IMR-90 (cell line): ENCODE measurements at regions not wholly inside any gene's neighbourhood (a gene's known extent, or its start where the extent isn't known, plus 50 kb on each side); places are given as distances from the start of the nearest gene placed in this dataset.

Source experiments
- ATAC-seq: fragments of 200-7000 bp; cut with Tn5 transposase; 2 replicates; pipeline ENCODE4 v1.9.1; 2020; ENCODE audit warnings: low read depth, mild to moderate bottlenecking, moderate library complexity
- BruUV-seq: library from RNA; stranded (reverse); fragments of 400-500 nt; replicated peaks from 2 replicates; lab custom pipeline; 2021; lab: Mats Ljungman, UMichigan
- CTCF ChIA-PET: fragments of 300-600 bp; formaldehyde crosslinking; extraction: SDS; loops from one replicate; lab custom pipeline; 2021; ENCODE audit warnings: antibody characterized with exemption; lab: Yijun Ruan, JAX
- POLR2A ChIA-PET: fragments of 300-600 bp; sonication (Branson Sonifier 250); formaldehyde crosslinking; loops from one replicate; lab custom pipeline; 2022; ENCODE audit warnings: antibody characterized with exemption; ENCODE audit not compliant: unreplicated experiment; lab: Charles Lee
- DNase-seq: peaks from one replicate; pipeline ENCODE4 v3.0.0; 2013
- H2AFZ ChIP-seq: replicated peaks from 2 replicates; pipeline ENCODE3; 2013; ENCODE audit warnings: low read length, mild to moderate bottlenecking; ENCODE audit not compliant: poor library complexity
- H2AK5ac ChIP-seq: 2 replicates; pipeline ENCODE4 v1.6.1; 2013; ENCODE audit warnings: low read depth, low read length, inconsistent platforms
- H2AK9ac ChIP-seq: replicated peaks from 2 replicates; pipeline ENCODE3; 2013; ENCODE audit warnings: mild to moderate bottlenecking, low read depth, low read length, moderate library complexity; ENCODE audit not compliant: poor library complexity
- H2BK120ac ChIP-seq: 2 replicates; pipeline ENCODE4 v1.6.1; 2013; ENCODE audit warnings: low read depth, low read length, inconsistent platforms
- H2BK15ac ChIP-seq: 3 replicates; pipeline ENCODE4 v1.6.1; 2013; ENCODE audit warnings: low read depth, low read length, inconsistent platforms
- H2BK20ac ChIP-seq: 2 replicates; pipeline ENCODE4 v1.6.1; 2013; ENCODE audit warnings: low read depth, mild to moderate bottlenecking, inconsistent platforms, low read length, moderate library complexity
- H2BK5ac ChIP-seq: 2 replicates; pipeline ENCODE4 v1.6.1; 2013; ENCODE audit warnings: mild to moderate bottlenecking, low read depth, low read length, inconsistent platforms; ENCODE audit not compliant: poor library complexity, severe bottlenecking
- H3K14ac ChIP-seq: replicated peaks from 2 replicates; pipeline ENCODE4 v1.6.1; 2013; ENCODE audit warnings: low read depth, low read length, inconsistent platforms
- H3K18ac ChIP-seq: 2 replicates; pipeline ENCODE4 v1.6.1; 2013; ENCODE audit warnings: low read depth, low read length, control low read depth
- H3K23ac ChIP-seq: 2 replicates; pipeline ENCODE4 v1.6.1; 2013; ENCODE audit warnings: low read depth, low read length, inconsistent platforms
- H3K27ac ChIP-seq: 2 replicates; pipeline ENCODE4 v1.5.1; 2013; ENCODE audit warnings: mild to moderate bottlenecking, control low read depth, low read length; ENCODE audit not compliant: insufficient read depth
- H3K27me3 ChIP-seq: 2 replicates; pipeline ENCODE4 v1.6.1; 2013; ENCODE audit warnings: low read length; ENCODE audit not compliant: control insufficient read depth, insufficient read depth
- H3K36me3 ChIP-seq: 2 replicates; pipeline ENCODE4 v1.6.1; 2013; ENCODE audit warnings: low read length, mixed read lengths; ENCODE audit not compliant: control insufficient read depth, insufficient read depth
- H3K4ac ChIP-seq: 2 replicates; pipeline ENCODE4 v1.6.1; 2013; ENCODE audit warnings: low read depth, low read length, inconsistent platforms
- H3K4me1 ChIP-seq: 2 replicates; pipeline ENCODE4 v1.6.1; 2013; ENCODE audit warnings: low read length, mixed read lengths; ENCODE audit not compliant: control insufficient read depth, insufficient read depth
- H3K4me2 ChIP-seq: 2 replicates; pipeline ENCODE4 v1.6.1; 2013; ENCODE audit warnings: low read depth, mild to moderate bottlenecking, control low read depth, low read length, moderate library complexity
- H3K4me3 ChIP-seq: 2 replicates; pipeline ENCODE4 v1.5.1; 2013; ENCODE audit warnings: low read depth, mild to moderate bottlenecking, control low read depth, low read length, moderate library complexity; ENCODE audit not compliant: insufficient read depth
- H3K56ac ChIP-seq: 2 replicates; pipeline ENCODE4 v1.6.1; 2013; ENCODE audit warnings: low read length, inconsistent platforms; ENCODE audit not compliant: insufficient read depth; ENCODE audit errors: extremely low read depth
- H3K79me1 ChIP-seq, 2 experiments: 2 replicates each; pipeline ENCODE4 v1.6.1; 2013; ENCODE audit warnings: low read length in 2 of 2, inconsistent platforms in 1 of 2, low read depth in 1 of 2
- H3K9ac ChIP-seq: 2 replicates; pipeline ENCODE4 v1.6.1; 2013; ENCODE audit warnings: low read depth, low read length, control low read depth
- H3K9me1 ChIP-seq: 2 replicates; pipeline ENCODE4 v1.6.1; 2013; ENCODE audit warnings: low read length, inconsistent platforms; ENCODE audit not compliant: insufficient read depth
- H3K9me3 ChIP-seq: 2 replicates; pipeline ENCODE4 v1.6.1; 2013; ENCODE audit warnings: low read length; ENCODE audit not compliant: control insufficient read depth, insufficient read depth
- H4K20me1 ChIP-seq: 2 replicates; pipeline ENCODE4 v1.6.1; 2013; ENCODE audit warnings: low read length, inconsistent platforms; ENCODE audit not compliant: insufficient read depth
- H4K5ac ChIP-seq: 2 replicates; pipeline ENCODE4 v1.6.1; 2013; ENCODE audit warnings: mild to moderate bottlenecking, low read depth, low read length, control low read depth
- H4K8ac ChIP-seq, 2 experiments: 2 replicates each; pipeline ENCODE4 v1.6.1; 2013; ENCODE audit warnings: low read depth in 2 of 2, low read length in 2 of 2, control low read depth in 1 of 2, inconsistent platforms in 1 of 2
- H4K91ac ChIP-seq: 2 replicates; pipeline ENCODE4 v1.6.1; 2013; ENCODE audit warnings: low read depth, low read length, inconsistent platforms; ENCODE audit not compliant: insufficient read depth
- BHLHE40 ChIP-seq: fragments of 150-350 bp; IDR thresholded peaks from 2 replicates; pipeline ENCODE4 v1.6.1; 2016; ENCODE audit warnings: mild to moderate bottlenecking, low read depth, low read length
- CEBPB ChIP-seq: IDR thresholded peaks from 2 replicates; pipeline ENCODE4 v1.6.1; 2012; ENCODE audit warnings: low read depth, low read length, improper control_type of control experiment
- CHD1 ChIP-seq: IDR thresholded peaks from 2 replicates; pipeline ENCODE4 v1.6.1; 2012; ENCODE audit warnings: low read depth, low read length, improper control_type of control experiment
- CTCF ChIP-seq: conservative IDR thresholded peaks from 2 replicates; pipeline ENCODE4 v1.5.1; 2012; ENCODE audit warnings: mild to moderate bottlenecking, low read depth, low read length, improper control_type of control experiment
- ELK1 ChIP-seq: fragments of 150-350 bp; IDR thresholded peaks from 2 replicates; pipeline ENCODE4 v1.6.1; 2016; ENCODE audit warnings: low read depth, mild to moderate bottlenecking, low read length, moderate library complexity, borderline replicate concordance
- FOS ChIP-seq: fragments of 150-350 bp; IDR thresholded peaks from 2 replicates; pipeline ENCODE4 v1.6.1; 2016; ENCODE audit warnings: low read depth, low read length
- MAFK ChIP-seq: IDR thresholded peaks from 2 replicates; pipeline ENCODE4 v1.6.1; 2012; ENCODE audit warnings: low read depth, low read length, improper control_type of control experiment
- MAZ ChIP-seq: IDR thresholded peaks from 2 replicates; pipeline ENCODE4 v1.6.1; 2012; ENCODE audit warnings: low read depth, mild to moderate bottlenecking, low read length, improper control_type of control experiment, moderate library complexity, borderline replicate concordance
- MXI1 ChIP-seq: IDR thresholded peaks from 2 replicates; pipeline ENCODE4 v1.6.1; 2012; ENCODE audit warnings: low read depth, mild to moderate bottlenecking, low read length, moderate library complexity, borderline replicate concordance
- NFE2L2 ChIP-seq: fragments of 150-350 bp; IDR thresholded peaks from 2 replicates; pipeline ENCODE4 v1.6.1; 2016; ENCODE audit warnings: low read depth, mild to moderate bottlenecking, low read length
- POLR2A ChIP-seq: IDR thresholded peaks from 2 replicates; pipeline ENCODE4 v1.6.1; 2012; ENCODE audit warnings: mild to moderate bottlenecking, low read depth, low read length
- RAD21 ChIP-seq: IDR thresholded peaks from 2 replicates; pipeline ENCODE4 v1.6.1; 2012; ENCODE audit warnings: low read length, improper control_type of control experiment
- RCOR1 ChIP-seq: IDR thresholded peaks from 2 replicates; pipeline ENCODE4 v1.6.1; 2012; ENCODE audit warnings: mild to moderate bottlenecking, low read length, improper control_type of control experiment; ENCODE audit not compliant: insufficient replicate concordance
- RFX5 ChIP-seq: IDR thresholded peaks from 2 replicates; pipeline ENCODE4 v1.8.0; 2012; ENCODE audit warnings: low read depth, mild to moderate bottlenecking, low read length, moderate library complexity
- SMC3 ChIP-seq: fragments of 150-350 bp; IDR thresholded peaks from 2 replicates; pipeline ENCODE4 v1.6.1; 2016; ENCODE audit warnings: low read depth, mild to moderate bottlenecking, antibody characterized with exemption, low read length, moderate library complexity
- USF2 ChIP-seq: fragments of 150-350 bp; IDR thresholded peaks from 2 replicates; pipeline ENCODE4 v1.6.1; 2017; ENCODE audit warnings: mild to moderate bottlenecking, antibody characterized with exemption, low read length, low read depth
- WGBS, 2 experiments: methylation state at CpG; one replicate each; pipeline versions ENCODE4 v1.1.5 to v1.1.7; 2013; ENCODE audit warnings: missing lambda C conversion rate in 2 of 2; ENCODE audit not compliant: insufficient read length in 1 of 2; ENCODE audit errors: extremely low coverage in 2 of 2; 5-methylcytosine and 5-hydroxymethylcytosine counted together
- dilution Hi-C: fragments of 300-500 bp; cut with HindIII; formaldehyde crosslinking; loops from one replicate; pipeline ENCODE4 v1.14.3; 2018; ENCODE audit warnings: low sequenced_read_pairs; ENCODE audit not compliant: unreplicated experiment
- in situ Hi-C: fragments of 300-500 bp; cut with MboI; formaldehyde crosslinking; loops from 3 replicates; pipeline ENCODE4 v1.14.3; 2019; ENCODE audit warnings: low sequenced_read_pairs, inconsistent platforms, mixed read lengths
- intact Hi-C: fragments of 100-400 bp; cut with micrococcal nuclease; formaldehyde crosslinking; loops from 2 replicates; pipeline ENCODE4 v1.10.0; 2022

- H4K20me1 ChIP-seq = no peaks in the 10 kb centered on the region
- H3K4me3 ChIP-seq = no peak overlapping the region
- ChIA-PET POLR2A (no interaction called here), CTCF (no interaction called here)
- no peak overlapping the region for H4K8ac ChIP-seq
- ATAC-seq = no peak
- no peaks in the 10 kb centered on the region for H3K36me3 ChIP-seq
- no peak overlapping the region for H3K14ac ChIP-seq
- no peak overlapping the region for H2BK20ac ChIP-seq
- intact Hi-C loops (no loop called here), in situ Hi-C loops (no loop called here), dilution Hi-C loops (no loop called here)
- no peak for TF ChIP-seq FOS
- no peak for TF ChIP-seq ELK1
- TF ChIP-seq MAFK = no peak
- no peak for TF ChIP-seq RCOR1
- TF ChIP-seq CEBPB = no peak
- no peak for TF ChIP-seq CHD1
- no peak for TF ChIP-seq SMC3
- no peak for TF ChIP-seq NFE2L2
- no peak for TF ChIP-seq USF2
- no peak for TF ChIP-seq MAZ
- no peak for TF ChIP-seq RFX5
- TF ChIP-seq MXI1 = no peak
- no peak for TF ChIP-seq POLR2A
- no peak for TF ChIP-seq CTCF
- no peak for TF ChIP-seq RAD21
- no peak for TF ChIP-seq BHLHE40
- no CpG with 5 or more reads among the region's 1 CpG for WGBS, 2 experiments
- no peaks in the 10 kb centered on the region for H3K79me1 ChIP-seq
- H3K56ac ChIP-seq = no peak overlapping the region
- no peak overlapping the region for H4K91ac ChIP-seq
- DNase-seq = no peak
- no peak overlapping the region for H2AK5ac ChIP-seq
- no peak overlapping the region for H2AK9ac ChIP-seq
- no peaks in the 10 kb centered on the region for H3K4me1 ChIP-seq
- H2AFZ ChIP-seq = no peak overlapping the region
- no peak overlapping the region for H2BK5ac ChIP-seq
- no peak overlapping the region for H4K5ac ChIP-seq
- H3K27me3 ChIP-seq = peaks cover 7% of the 10 kb centered on the region
- no peak overlapping the region for H2BK15ac ChIP-seq
- H3K27ac ChIP-seq = no peak overlapping the region
- H2BK120ac ChIP-seq = no peak overlapping the region
- H3K4me2 ChIP-seq = no peak overlapping the region
- no peak overlapping the region for H3K9ac ChIP-seq
- no TSS peak for BruUV-seq
- H3K9me1 ChIP-seq = no peaks in the 10 kb centered on the region
- H3K18ac ChIP-seq = no peak overlapping the region
- H3K9me3 ChIP-seq = no peaks in the 10 kb centered on the region
- no peak overlapping the region for H3K23ac ChIP-seq
- H3K4ac ChIP-seq = no peak overlapping the region
These were observed 80.6 kb upstream of the ATP2B2 start for GRCh38 chr3:10585945-10586344.
